Kasumi-1 (cell line): ENCODE measurements at regions not wholly inside any gene's neighbourhood (a gene's known extent, or its start where the extent isn't known, plus 50 kb on each side); places are given as distances from the start of the nearest gene placed in this dataset.
A peak's percentile ranks its signal among the peaks of the same experiment; 100 is the strongest.
"Not testable (repeated sequence)": the region's sequence is repeated elsewhere in the genome, so short reads cannot be mapped to it uniquely, and the experiment has no call there.

Experiments used
- DNase-seq, 2 experiments: peaks; one replicate each; lab custom pipeline; 2025; lab: John Stamatoyannopoulos, UW

DNA sequence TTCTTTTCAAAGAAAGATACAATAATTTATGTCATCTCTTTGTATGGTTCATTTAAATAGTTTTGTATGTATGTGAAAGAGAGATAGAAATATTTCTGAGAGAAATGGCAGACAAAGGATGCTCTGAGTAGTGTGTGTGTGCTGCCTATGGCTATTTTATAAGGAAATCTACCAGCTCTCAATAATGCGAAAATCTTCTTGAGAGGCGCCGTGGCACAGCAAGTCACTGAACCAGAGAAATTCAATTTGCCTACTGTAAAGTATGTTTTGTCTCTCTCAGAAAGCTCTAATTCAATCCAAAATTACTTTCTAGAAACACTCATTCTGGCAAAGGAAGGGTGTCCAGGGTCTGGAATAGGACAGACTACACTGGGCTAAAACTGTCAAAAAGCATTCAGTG is 1981.1 kb downstream of the EFNA5 start:
- DNase-seq = no peak

DNA sequence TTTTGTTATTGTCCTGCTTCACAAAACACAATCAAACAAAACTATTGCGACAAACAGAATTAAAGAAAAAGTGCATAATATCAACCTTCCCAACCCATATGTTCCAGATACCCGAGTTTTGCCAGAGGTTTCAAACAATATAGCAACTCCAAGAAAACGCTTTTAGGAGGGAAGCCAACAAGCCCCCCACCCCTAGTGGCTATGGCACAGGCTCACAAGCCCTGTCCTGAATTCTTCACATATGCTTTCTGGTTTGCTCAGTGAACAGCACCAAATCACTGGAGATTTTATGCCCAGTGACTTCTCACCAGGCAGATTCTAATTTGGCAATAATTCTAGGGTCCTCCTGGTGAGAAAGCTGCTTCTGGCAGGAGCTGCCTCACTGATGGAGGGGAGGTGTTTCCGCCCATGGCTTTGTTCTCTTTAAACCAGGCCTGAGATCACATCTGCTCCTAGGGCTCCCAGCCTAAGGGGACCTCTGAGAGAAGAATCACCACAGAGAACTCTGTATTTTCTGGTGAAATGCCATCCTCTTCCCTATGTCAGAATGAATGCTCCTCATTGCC is 1982.4 kb downstream of the EFNA5 start:
- no peak for DNase-seq

DNA sequence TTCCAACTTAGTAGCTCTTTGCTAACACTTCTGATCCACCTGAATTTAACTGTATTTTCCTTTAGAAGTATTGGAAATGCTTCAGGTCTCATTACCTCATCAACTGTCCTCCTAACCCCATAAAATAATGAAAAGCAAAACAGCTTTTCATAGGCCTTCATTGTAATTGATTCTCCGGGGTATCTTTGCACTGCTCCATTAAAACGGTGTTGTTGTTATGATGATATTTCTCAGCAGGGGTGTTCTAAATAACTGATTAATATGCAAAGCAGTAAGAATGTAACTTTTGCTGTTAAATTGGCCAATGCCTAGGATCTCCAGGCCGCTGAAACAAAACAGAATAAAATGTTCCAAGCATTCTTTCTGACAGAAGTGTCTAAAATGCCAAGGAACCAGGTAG is 1983.2 kb downstream of the EFNA5 start:
- DNase-seq = no peak

DNA sequence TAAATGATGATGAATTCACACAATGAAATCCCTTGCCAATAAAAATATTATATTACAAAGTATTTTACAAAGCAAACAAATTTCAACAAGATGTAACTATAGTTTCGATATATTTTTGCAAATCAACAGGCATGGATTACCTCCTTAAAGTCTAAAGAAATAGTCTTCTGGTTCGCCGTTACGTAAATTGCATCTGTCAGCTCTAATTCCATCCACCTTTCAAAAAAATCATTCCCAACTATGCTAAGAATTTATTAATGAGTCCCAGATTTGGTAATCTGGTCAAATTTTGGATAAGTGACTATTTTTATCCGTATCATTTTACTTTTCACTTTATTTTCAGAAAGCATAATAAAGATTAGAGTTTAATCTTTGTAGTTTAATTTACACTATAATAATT is 1984.9 kb downstream of the EFNA5 start:
- DNase-seq = no peak

DNA sequence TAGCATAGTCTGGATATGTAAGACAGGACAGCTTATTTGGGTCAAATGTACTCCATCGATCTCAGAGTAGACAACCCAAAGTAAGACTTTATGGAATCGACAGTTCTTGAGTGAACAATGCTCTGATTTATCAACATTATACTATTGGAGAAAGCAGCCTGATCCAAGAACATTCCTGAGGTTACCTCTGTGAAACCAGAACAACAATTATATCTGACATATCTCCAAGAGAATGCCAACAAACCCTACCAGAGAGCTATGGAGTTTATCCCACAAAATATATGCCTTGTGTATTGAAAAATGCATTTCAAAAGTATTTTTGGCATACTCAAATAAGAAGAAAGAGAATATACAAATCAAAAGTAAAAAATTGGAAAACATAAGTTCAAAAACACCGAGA is 1985.9 kb downstream of the EFNA5 start:
- no peak for DNase-seq

DNA sequence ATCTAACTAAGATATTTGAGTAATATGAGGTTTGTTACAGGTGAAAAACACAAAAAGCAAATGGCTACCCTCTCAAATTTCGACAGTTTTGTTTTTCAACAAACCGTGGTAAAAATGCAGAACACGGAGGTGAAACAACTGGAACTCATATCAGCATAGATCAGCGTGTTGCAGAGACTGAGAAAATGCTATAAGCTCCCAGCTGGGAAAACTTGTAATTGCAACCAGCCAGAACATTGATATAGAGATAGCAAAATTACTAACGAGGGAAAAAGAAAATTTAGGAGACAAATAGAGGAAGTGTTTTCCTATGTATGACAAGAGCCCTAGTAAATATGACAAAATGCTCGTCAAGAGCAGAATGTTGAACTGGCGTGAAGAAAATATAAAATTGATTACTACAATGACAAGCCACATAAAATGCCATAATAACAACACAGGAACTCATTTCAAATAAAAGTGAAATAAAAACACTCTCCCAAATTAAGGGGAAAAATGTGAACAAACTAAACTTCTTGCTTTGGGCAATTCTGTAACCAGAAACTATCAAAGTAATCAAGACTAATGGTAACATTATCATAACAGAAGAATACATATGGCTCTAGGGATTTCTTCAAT is 1989.8 kb downstream of the EFNA5 start:
- no peak for DNase-seq

DNA sequence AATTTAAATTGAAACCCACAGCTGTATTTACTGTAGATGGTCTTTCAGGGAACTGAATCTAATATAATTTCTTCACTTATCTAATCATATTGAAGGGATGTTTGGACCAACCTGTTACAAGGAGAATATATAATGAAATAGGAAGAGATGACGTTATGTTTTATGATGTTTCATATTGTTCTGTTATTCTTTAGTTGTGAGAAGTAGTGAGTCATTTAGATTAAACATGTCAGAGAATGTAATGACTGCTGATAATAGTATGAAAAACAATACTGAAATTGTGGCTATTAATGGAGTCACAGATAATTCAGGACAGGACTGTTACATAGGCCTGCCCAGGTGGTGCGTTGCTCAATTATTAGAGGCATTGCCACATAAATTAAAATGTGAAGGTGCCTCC is 1993.4 kb downstream of the EFNA5 start:
- DNase-seq = no peak

DNA sequence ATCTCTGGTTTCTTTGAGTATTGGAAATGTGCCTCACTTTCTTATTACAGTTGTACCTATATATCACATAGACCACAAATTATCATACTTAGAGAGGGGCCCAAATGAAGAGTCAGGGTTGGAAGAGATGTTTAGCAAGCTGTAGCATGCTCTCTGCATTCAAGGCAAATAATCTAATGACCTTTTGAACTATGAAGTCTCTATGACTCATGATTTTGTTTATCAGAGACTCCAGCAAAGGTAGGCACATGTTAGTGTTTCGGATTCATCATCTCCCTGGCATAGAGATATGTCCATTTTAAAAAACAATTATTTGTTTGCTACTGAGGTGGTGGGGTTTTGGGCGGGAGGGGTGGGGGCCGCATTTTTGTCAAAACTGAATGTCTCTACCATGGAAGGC is 2000.1 kb downstream of the EFNA5 start:
- no peak for DNase-seq

DNA sequence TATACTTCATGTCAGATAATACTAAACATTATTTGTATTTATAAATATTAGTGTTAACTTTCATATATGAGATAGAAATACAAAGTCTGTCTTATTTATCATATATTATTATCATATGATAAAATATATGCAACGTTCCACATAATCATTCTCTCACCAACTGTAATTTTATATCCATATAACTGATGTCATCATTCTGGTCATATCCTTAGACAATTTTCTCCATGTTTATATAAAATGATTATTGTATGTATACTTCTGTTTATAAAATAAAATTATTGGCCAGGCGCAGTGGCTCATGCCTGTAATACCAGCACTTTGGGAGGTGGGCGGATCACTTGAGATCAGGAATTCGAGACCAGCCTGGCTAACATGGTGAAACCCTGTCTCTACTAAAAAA is 2007.1 kb downstream of the EFNA5 start:
- DNase-seq = no peak

DNA sequence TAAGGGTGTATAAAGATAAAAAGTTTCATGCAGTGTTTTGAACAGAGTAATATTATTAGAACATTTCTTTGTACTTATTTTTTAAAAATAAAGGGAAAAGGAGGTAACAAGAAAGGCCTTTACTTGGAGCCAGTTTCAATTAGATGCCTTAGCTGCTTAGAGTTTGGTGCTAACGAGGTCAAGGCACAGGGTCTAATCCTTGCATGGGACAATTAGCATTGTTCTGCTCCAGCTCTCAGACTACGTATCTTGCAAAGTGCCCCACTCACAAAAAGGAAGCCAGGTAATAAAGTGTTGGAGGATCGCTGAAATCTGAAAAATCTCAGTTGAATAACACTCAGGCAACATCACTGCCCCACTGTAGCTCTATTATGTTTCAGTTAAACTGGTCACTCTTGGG is 2011.3 kb downstream of the EFNA5 start:
- DNase-seq = no peak

DNA sequence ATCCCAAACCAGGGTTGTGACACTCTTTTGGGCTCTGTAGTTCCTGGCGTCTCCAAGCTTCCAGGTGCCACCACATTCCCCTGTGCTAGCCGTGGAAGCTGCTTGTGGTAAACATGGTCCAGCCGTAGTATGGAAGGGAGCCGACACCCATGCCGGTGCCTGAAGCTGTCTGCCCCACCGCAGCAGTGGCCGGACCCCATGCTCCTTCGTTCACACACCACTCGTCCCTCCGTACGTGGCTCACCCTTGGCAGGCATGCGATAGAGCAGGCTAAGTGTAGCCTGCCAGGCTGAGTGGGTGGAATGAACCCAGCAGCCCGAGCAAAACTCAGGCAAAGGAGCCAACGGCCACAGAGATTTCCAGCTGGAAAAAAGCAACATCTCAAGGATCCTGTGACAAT is 2030.4 kb downstream of the EFNA5 start:
- DNase-seq = no peak

DNA sequence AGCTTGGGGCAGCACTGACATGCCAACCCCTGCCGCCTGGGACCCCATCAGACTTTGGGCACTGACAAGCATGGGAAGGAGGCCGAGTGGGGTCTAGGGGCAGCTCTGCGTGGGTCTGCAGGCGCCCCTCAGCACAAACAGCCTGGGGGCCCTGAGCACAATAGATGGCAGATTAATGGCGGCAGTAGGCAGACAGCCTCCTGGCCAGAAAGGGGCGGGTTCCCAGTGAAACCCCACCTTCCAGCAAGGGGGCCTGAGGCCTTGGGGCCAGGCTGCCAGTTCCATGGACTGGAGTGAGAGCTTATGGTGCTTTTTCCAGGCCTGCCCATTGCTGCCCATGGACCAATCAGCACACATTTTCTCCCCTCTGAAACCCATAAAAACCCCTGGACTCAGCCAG is 2031.2 kb downstream of the EFNA5 start:
- no peak for DNase-seq

DNA sequence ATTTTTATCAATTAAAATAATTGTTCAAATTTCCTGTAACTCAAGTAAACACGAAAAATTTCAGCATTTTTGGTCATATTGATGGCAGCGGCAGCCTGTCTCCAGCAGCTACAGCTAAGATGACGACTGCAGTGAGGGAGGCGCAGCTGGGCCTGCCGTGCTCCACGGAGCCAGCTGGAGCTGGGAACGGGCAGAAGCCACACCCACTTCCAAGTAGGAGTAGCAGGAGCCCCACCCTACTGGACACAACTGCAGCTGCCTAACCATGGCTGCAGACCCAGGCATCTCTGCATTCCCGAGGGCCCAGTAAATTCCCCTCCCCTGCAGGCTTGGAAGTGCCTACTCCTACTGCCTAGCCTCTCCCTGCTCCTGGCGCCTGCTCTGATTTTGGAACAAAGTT is 2031.7 kb downstream of the EFNA5 start:
- no peak for DNase-seq

DNA sequence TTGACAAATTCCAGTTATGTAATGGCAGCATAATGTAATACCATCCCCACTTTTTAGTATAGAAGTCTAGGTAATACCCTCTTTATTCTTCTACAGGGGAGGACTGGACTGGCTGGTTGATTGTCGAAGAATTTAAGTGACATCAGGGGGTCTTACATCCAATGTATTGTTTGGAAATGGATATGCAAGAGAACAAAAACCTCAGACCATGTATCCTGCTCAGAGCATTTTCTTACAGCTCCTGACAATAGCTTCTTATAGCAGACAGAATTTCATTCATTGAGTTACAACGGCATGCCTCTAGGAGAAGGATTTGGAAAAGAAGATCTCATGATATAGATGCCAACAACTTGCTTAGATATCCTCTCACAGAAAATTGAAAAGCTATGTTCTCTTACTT is 2032.3 kb downstream of the EFNA5 start:
- no peak for DNase-seq

DNA sequence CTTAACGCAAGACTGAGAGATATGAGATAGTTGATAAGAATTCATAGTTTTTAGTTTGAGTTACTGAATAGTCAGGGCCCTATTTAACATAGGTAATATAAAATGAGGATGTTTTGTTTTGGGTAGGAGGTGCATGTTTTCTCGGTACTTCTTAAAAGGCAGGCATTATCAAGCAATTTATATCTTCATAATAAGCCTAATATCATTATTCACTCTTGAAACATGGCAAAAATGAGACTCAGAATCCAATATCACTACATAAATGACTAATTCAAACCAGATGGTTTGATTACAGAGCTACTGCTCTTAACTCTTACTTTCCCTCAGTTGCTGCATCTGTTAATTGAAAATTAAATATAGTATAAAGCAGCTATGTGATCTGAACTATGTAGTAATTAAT is 2038.7 kb downstream of the EFNA5 start:
- DNase-seq = no peak

DNA sequence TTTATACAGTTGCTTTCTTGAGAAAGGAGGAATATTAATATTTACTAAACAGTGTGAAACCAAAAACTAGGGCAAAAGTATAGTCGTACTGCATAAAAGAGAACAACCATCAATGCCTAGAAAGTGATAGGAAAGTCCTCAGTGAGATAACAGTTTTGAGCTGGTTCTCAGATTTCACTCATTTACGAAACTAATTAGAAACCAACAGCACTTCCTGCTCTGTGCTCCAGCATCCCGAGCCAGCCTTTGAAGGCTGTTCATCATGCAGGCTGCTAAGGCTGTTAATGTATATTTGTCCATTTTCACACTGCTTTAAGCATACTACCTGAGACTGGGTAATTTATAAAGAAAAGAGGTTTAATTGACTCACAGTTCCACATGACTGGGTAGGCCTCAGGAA is 2039.9 kb downstream of the EFNA5 start:
- DNase-seq = peak in 1 of 2 experiments; percentile 10

DNA sequence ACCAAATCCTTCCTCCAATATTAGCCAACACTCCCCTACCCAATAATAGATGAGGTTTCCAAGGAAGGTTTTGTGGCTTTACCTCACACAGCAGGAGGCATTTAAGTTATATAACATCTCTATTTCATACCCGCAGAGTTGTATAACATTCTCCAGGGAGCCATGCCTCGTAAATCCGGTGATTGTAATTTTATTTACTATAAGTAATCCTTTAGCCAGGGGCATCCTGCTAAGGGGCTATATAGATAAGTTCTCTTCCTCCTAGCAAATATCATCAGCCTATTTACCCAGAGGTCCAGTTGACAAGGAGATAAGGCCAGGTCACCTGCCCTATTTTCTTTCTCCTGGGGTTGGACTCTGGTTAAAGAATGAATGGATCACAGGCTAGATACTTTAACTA is 2051.0 kb downstream of the EFNA5 start:
- DNase-seq = no peak

DNA sequence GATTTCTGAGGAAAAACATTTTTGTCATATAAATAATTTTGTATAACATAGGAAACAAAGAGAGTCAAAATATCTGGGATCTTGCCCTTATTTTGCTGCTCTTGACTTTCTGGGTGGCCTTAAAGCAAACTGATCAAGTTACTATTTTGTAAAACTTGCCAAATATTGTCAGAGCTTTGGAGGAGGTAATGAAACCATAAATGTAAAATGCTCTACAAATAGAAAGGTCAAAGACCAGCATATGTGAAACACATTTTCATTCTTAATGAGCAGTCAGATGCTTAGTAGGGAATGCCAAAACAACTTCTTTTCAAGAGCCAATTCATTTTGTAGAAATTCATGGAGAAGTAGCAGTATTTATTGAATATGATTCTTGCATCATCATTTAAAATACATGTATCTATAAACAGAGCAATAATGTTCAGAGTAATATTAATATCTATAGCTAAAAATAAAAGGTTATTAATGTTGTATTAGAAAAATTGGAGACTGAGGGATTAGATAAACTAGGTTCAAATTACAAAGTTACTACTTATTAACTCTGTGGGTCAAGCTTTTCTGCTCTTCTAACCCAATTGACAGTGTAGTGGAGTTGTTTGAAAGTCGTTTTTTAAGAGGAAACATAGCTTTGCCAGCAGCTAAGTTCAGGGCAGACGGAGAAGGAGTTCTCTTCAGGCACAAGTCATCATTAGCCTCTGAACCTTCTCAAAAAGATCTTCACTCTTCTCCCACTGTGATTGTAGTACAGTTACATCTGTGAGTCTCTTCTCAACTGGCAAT is 2053.1 kb downstream of the EFNA5 start:
- DNase-seq = no peak

DNA sequence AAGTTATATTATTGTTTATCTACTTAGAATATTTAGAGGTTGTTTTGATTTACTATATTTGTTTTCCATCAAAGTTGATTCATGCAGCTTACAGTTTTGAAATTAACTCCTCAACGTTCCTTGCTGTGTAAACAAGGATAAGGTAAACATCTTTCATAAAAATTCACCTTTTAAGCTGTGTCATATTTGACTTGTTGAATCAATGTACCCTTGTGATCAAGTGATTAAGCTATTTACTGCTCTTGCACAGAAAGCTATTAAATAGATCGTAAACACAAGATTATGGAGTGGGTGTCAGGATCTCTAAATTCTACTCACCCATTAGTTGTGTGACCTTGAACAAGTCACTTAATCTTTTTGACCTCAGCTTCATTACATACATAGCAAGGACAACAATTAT is 2054.0 kb upstream of the NUDT12 start:
- no peak for DNase-seq

DNA sequence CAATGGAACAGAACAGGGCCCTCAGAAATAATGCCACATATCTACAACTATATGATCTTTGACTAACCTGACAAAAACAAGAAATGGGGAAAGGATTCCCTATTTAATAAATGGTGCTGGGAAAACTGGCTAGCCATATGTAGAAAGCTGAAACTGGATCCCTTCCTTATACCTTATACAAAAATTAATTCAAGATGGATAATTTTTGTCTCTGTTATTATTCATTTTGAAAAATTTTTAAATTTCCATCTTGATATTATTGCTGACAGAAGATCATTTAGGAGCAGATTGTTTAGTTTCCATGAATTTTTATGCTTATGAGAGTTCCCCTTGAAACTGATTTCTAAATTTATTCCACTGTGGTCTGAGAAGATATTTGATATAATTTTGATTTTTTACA is 2039.8 kb upstream of the NUDT12 start:
- not testable (repeated sequence) for DNase-seq

DNA sequence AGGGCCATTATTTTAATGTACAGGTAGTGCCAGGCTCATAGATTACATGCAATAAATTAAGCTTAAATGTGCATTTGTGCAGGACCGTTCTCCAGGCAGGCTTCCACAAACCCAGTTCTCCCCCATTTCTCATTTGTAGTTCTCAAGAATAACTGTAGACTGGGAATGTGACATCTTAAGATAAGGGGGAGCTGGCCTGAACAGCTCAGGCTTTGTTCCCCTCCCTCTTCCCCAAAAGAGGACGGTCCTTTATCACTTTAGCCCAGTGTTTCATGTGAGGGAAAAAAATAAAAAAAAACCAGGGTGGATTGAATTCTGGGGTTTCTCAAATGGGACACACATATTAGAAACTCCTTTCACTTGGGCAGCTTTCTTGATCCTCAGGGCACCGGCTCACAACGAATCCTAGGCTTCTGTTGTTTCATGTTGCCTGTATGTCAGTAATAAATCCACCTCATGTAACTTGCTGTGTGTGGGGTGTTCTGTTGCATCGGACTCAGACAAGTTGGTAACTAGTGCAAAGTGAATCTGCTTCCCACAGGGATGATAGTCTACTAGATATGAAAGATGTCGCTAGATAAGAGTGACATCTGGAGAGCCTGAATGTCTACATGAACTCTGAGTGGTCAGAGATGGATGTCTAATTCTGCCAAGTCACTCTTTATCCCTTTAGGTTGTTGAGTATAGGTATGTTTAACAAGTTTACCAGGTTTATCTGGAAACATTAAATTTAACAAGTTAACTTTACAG is 2030.6 kb upstream of the NUDT12 start:
- DNase-seq = no peak

DNA sequence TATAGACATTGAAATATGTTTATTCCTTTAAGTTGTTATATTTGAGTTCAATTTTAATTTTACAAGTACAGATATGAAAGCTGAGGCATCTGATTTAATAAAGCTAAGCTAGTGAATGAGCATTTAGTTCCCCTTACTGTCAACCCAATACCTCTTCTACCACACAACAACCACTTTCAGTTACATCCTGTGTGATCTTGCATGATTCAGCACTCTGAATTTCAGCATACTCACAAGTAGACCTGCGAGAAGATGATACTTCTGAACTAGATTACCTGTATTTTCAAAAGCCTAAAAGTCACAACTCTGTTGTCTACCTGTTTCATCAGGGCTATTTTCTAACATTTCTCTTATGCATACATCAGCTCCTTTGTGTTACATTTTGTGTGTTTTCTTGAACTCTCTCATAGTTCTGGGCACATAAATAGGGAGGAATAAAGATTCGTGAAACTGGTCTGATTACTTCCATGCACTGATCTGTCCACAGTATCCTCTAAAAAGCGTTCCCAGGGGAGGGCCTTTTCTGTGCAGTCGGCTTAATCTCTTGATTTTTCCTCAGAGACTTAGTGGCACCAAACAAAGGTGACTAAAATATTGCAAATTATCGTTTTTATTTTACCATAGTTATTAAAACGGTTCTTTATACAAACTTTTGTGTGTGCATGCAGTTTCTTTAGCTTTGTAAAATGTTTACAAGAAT is 2025.5 kb upstream of the NUDT12 start:
- peak in 1 of 2 experiments; percentile 3 for DNase-seq
